OCI-LY3 (cell line): ENCODE measurements at regions not wholly inside any gene's neighbourhood (a gene's known extent, or its start where the extent isn't known, plus 50 kb on each side); places are given as distances from the start of the nearest gene placed in this dataset.

Experiments
- H2AFZ ChIP-seq: fragments of 200-600, 300-600 bp; shearing (Covaris generic); 2 replicates; pipeline ENCODE4 v1.6.0; 2014; ENCODE audit warnings: antibody characterized with exemption, low read depth, low read length
- H3K27ac ChIP-seq: fragments of 200-600, 300-600 bp; sonication (generic); 2 replicates; pipeline ENCODE4 v1.5.1; 2014; ENCODE audit warnings: mild to moderate bottlenecking, low read length, moderate library complexity, mixed read lengths
- H3K27me3 ChIP-seq: fragments of 200-600, 300-600 bp; sonication (generic); 2 replicates; pipeline ENCODE4 v1.6.1; 2014; ENCODE audit warnings: low read depth, low read length, mixed read lengths
- H3K36me3 ChIP-seq: fragments of 200-600, 300-600 bp; sonication (generic); replicated peaks from 2 replicates; pipeline ENCODE3; 2014; ENCODE audit warnings: low read depth, low read length, mixed read lengths
- H3K4me1 ChIP-seq: fragments of 300-600, 200-600 bp; sonication (generic); 2 replicates; pipeline ENCODE4 v1.6.1; 2014; ENCODE audit warnings: low read length, mixed read lengths
- H3K4me2 ChIP-seq: fragments of 200-600, 300-600 bp; sonication (generic); 2 replicates; pipeline ENCODE4 v1.6.1; 2014; ENCODE audit warnings: low read length, mixed read lengths
- H3K4me3 ChIP-seq: fragments of 300-600, 200-600 bp; sonication (generic); 2 replicates; pipeline ENCODE4 v1.5.1; 2014; ENCODE audit warnings: antibody characterized with exemption, mild to moderate bottlenecking, low read length, moderate library complexity
- H3K79me2 ChIP-seq: fragments of 300-600, 200-600 bp; shearing (Covaris generic); 2 replicates; pipeline ENCODE4 v1.6.1; 2014; ENCODE audit warnings: mild to moderate bottlenecking, low read length, mixed read lengths
- H3K9ac ChIP-seq: fragments of 300-600, 200-600 bp; shearing (Covaris generic); 2 replicates; pipeline ENCODE4 v1.6.0; 2014; ENCODE audit warnings: mild to moderate bottlenecking, low read length, moderate library complexity
- H3K9me3 ChIP-seq: fragments of 200-600, 300-600 bp; shearing (Covaris generic); 2 replicates; pipeline ENCODE4 v1.6.1; 2014; ENCODE audit warnings: low read length, mixed read lengths; ENCODE audit not compliant: insufficient read depth
- H4K20me1 ChIP-seq: fragments of 200-600, 300-600 bp; sonication (generic); 2 replicates; pipeline ENCODE4 v1.6.1; 2016; ENCODE audit warnings: low read length, mixed read lengths; ENCODE audit not compliant: insufficient read depth
- CTCF ChIP-seq: fragments of 200-600, 300-600 bp; sonication (generic); IDR thresholded peaks from 2 replicates; pipeline ENCODE4 v1.5.1; 2014; ENCODE audit warnings: antibody characterized with exemption, low read length, low read depth
- EZH2phosphoT487 ChIP-seq: fragments of 200-600 bp; shearing (Covaris generic); IDR thresholded peaks from 2 replicates; pipeline ENCODE4 v1.6.1; 2018; ENCODE audit warnings: antibody characterized with exemption, mixed run types, low read depth

DNA sequence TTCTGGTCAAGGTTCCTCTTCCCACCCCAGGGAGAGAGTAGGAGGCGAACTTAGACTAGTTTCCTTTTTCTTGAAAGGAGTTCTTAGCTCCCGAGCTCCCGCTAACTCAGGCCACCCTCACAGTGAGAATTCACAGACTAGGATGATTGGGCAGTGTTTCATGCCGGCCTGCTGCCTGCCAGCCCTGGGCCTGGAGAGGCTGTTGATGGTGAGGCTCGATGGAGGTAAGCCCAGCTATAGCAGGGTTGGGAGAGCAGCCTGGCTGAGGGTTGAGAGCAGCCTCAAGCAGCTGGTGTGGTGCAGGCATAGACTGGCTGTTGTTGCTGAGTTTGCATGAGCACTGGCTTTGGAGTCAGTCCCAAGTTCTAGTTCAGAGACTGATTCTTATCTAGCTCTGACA lies 274.4 kb downstream of the MATN1 start:
- H3K79me2 ChIP-seq = no peaks in the 10 kb centered on the region
- H3K27ac ChIP-seq = no peak overlapping the region
- no peaks in the 10 kb centered on the region for H3K9me3 ChIP-seq
- H3K4me2 ChIP-seq = no peak overlapping the region
- H3K36me3 ChIP-seq = no peaks in the 10 kb centered on the region
- H2AFZ ChIP-seq = no peak overlapping the region
- no peak overlapping the region for H3K4me3 ChIP-seq
- no peaks in the 10 kb centered on the region for H4K20me1 ChIP-seq
- no peaks in the 10 kb centered on the region for H3K4me1 ChIP-seq
- no peaks in the 10 kb centered on the region for H3K27me3 ChIP-seq
- TF ChIP-seq CTCF = no peak
- TF ChIP-seq EZH2phosphoT487 = no peak
- no peak overlapping the region for H3K9ac ChIP-seq

- Histone ChIP-seq H3K9me3 (no peaks in the 10 kb centered on the region), H3K27ac (no peak overlapping the region), H2AFZ (no peak overlapping the region), H3K27me3 (no peaks in the 10 kb centered on the region), H3K4me3 (no peak overlapping the region), H3K9ac (no peak overlapping the region), H3K4me2 (no peak overlapping the region), H3K79me2 (no peaks in the 10 kb centered on the region), H3K36me3 (no peaks in the 10 kb centered on the region), H3K4me1 (no peaks in the 10 kb centered on the region), H4K20me1 (no peaks in the 10 kb centered on the region)
- no peak for TF ChIP-seq CTCF
- TF ChIP-seq EZH2phosphoT487 = no peak
Observed at GRCh38 chr1:30447701-30448100, 275.7 kb downstream of the MATN1 start.

- H3K27ac ChIP-seq = no peak overlapping the region
- no peak overlapping the region for H2AFZ ChIP-seq
- H3K79me2 ChIP-seq = no peaks in the 10 kb centered on the region
- no peaks in the 10 kb centered on the region for H4K20me1 ChIP-seq
- H3K4me1 ChIP-seq = no peaks in the 10 kb centered on the region
- H3K9me3 ChIP-seq = no peaks in the 10 kb centered on the region
- TF ChIP-seq EZH2phosphoT487 = no peak
- TF ChIP-seq CTCF = no peak
- no peak overlapping the region for H3K4me3 ChIP-seq
- no peaks in the 10 kb centered on the region for H3K27me3 ChIP-seq
- no peak overlapping the region for H3K9ac ChIP-seq
- H3K36me3 ChIP-seq = no peaks in the 10 kb centered on the region
- H3K4me2 ChIP-seq = no peak overlapping the region
Observed at GRCh38 chr1:30447080-30447479, 276.3 kb downstream of the MATN1 start.

GRCh38 chr1:30446508-30446907 lies 276.9 kb downstream of the MATN1 start:
- no peak overlapping the region for H2AFZ ChIP-seq
- no peak for TF ChIP-seq CTCF
- TF ChIP-seq EZH2phosphoT487 = no peak
- no peak overlapping the region for H3K9ac ChIP-seq

More at GRCh38 chr1:30446508-30446907, 276.9 kb downstream of the MATN1 start:
- no peaks in the 10 kb centered on the region for H4K20me1 ChIP-seq
- no peak overlapping the region for H3K4me3 ChIP-seq
- H3K36me3 ChIP-seq = no peaks in the 10 kb centered on the region
- H3K27ac ChIP-seq = no peak overlapping the region
- no peak overlapping the region for H3K4me2 ChIP-seq
- H3K79me2 ChIP-seq = no peaks in the 10 kb centered on the region
- no peaks in the 10 kb centered on the region for H3K27me3 ChIP-seq
- no peaks in the 10 kb centered on the region for H3K4me1 ChIP-seq
- no peaks in the 10 kb centered on the region for H3K9me3 ChIP-seq
